ENCODE measurements at regions not wholly inside any gene's neighbourhood (a gene's known extent, or its start where the extent isn't known, plus 50 kb on each side); places are given as distances from the start of the nearest gene placed in this dataset.

DNA sequence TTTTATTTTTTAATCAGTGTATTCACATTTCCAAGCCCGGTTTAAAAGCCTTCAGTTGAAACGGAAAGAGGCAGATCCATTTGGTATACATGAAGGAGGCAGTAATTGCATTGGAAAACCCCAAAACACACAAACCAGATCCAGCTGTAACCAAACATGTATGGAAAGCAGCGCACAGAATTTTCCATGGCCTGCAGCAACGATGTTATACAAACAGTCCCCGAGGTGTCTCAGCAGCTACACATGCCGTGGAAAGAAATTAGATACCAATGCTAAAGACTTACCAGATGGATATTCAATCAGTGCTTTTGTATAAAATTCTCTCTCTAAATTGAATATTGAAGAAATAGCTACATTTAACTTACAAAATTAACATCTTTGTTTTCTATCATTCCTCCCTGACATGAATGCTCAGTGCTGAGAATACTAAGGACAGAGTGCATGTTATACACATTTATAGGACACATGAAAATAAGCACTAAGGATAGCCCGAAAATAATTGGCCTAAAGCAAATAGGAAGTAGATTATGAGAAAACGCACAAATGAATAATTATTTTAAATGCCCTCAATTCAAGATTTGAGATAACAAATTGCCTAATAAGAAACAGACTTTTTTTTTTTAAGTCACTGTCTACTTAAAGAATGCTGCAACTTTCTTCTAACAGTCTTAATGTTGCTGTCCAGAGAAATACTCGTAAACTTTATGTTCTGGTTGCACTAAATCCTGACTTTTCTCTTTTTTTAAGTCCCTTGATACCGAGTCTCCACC lies 713.1 kb downstream of the HDGFL1 start:
- TF ChIP-seq POLR2A (IDR thresholded peaks at IDR 0.05) = no peak
- TF ChIP-seq, protein P1, sequence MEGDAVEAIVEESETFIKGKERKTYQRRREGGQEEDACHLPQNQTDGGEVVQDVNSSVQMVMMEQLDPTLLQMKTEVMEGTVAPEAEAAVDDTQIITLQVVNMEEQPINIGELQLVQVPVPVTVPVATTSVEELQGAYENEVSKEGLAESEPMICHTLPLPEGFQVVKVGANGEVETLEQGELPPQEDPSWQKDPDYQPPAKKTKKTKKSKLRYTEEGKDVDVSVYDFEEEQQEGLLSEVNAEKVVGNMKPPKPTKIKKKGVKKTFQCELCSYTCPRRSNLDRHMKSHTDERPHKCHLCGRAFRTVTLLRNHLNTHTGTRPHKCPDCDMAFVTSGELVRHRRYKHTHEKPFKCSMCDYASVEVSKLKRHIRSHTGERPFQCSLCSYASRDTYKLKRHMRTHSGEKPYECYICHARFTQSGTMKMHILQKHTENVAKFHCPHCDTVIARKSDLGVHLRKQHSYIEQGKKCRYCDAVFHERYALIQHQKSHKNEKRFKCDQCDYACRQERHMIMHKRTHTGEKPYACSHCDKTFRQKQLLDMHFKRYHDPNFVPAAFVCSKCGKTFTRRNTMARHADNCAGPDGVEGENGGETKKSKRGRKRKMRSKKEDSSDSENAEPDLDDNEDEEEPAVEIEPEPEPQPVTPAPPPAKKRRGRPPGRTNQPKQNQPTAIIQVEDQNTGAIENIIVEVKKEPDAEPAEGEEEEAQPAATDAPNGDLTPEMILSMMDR (IDR thresholded peaks at IDR 0.05) = no peak
